PC-9 (cell line): ENCODE measurements at regions not wholly inside any gene's neighbourhood (a gene's known extent, or its start where the extent isn't known, plus 50 kb on each side); places are given as distances from the start of the nearest gene placed in this dataset.

Experiments
- BruUV-seq: library from RNA; stranded (reverse); fragments of 400-500 nt; replicated peaks from 2 replicates; lab custom pipeline; 2021; lab: Mats Ljungman, UMichigan
- CTCF ChIA-PET: fragments of 300-600 bp; sonication (Branson Sonifier 250); formaldehyde crosslinking; loops from one replicate; lab custom pipeline; 2022; ENCODE audit warnings: antibody characterized with exemption; lab: Charles Lee
- POLR2A ChIA-PET: fragments of 300-600 bp; sonication (Branson Sonifier 250); formaldehyde crosslinking; loops from one replicate; lab custom pipeline; 2022; ENCODE audit warnings: antibody characterized with exemption; ENCODE audit not compliant: unreplicated experiment; lab: Charles Lee
- DNase-seq, 2 experiments: peaks; one replicate each; pipeline versions ENCODE4 v3.0.0 to v3.0.0-alpha.2; 2015 to 2022; ENCODE audit warnings: mixed read lengths in 1 of 2
- H2AFZ ChIP-seq: fragments of 200-600 bp; sonication (generic); 2 replicates; pipeline ENCODE4 v1.8.1; 2017; ENCODE audit warnings: antibody characterized with exemption
- H3F3A ChIP-seq: fragments of 200-600 bp; sonication (generic); 2 replicates; pipeline ENCODE4 v1.8.1; 2017; ENCODE audit warnings: antibody characterized with exemption, mild to moderate bottlenecking, low read depth; ENCODE audit not compliant: insufficient read depth
- H3K27ac ChIP-seq: fragments of 200-600 bp; sonication (generic); 2 replicates; pipeline ENCODE4 v1.6.1; 2016; ENCODE audit warnings: mixed run types
- H3K27me3 ChIP-seq: fragments of 200-600 bp; sonication (generic); 2 replicates; pipeline ENCODE4 v1.6.1; 2016; ENCODE audit warnings: low read depth, mixed run types; ENCODE audit not compliant: insufficient read depth
- H3K36me3 ChIP-seq: fragments of 200-600 bp; sonication (generic); 2 replicates; pipeline ENCODE4 v1.6.1; 2016; ENCODE audit warnings: low read depth, mixed run types
- H3K4me1 ChIP-seq: fragments of 200-600 bp; sonication (generic); replicated peaks from 2 replicates; pipeline ENCODE4 v1.6.1; 2016; ENCODE audit warnings: mixed run types; ENCODE audit not compliant: insufficient read depth
- H3K4me2 ChIP-seq: fragments of 200-600 bp; sonication (generic); 2 replicates; pipeline ENCODE4 v1.6.1; 2017; ENCODE audit warnings: mixed run types
- H3K4me3 ChIP-seq: fragments of 200-600 bp; sonication (generic); 2 replicates; pipeline ENCODE4 v1.6.1; 2016; ENCODE audit warnings: mixed run types
- H3K79me2 ChIP-seq: fragments of 200-600 bp; sonication (generic); 2 replicates; pipeline ENCODE4 v1.6.1; 2017; ENCODE audit warnings: low read depth, mixed run types
- H3K9me2 ChIP-seq: fragments of 200-600 bp; sonication (generic); 2 replicates; pipeline ENCODE4 v1.8.1; 2017; ENCODE audit warnings: mild to moderate bottlenecking; ENCODE audit not compliant: insufficient read depth
- H3K9me3 ChIP-seq: fragments of 200-600 bp; sonication (generic); 2 replicates; pipeline ENCODE4 v1.8.1; 2016; ENCODE audit warnings: low read depth; ENCODE audit not compliant: insufficient read depth
- H4K20me1 ChIP-seq: fragments of 200-600 bp; sonication (generic); 2 replicates; pipeline ENCODE4 v1.8.1; 2017; ENCODE audit not compliant: insufficient read depth
- CTCF ChIP-seq: fragments of 200-600 bp; sonication (generic); conservative IDR thresholded peaks from 2 replicates; pipeline ENCODE4 v1.6.1; 2017; ENCODE audit warnings: mixed run types, antibody characterized with exemption, mild to moderate bottlenecking, moderate library complexity
- EZH2 ChIP-seq: fragments of 200-600 bp; sonication (generic); IDR thresholded peaks from 2 replicates; pipeline ENCODE4 v1.8.0; 2017; ENCODE audit warnings: antibody characterized with exemption, low read depth
- intact Hi-C: fragments of 100-400 bp; cut with micrococcal nuclease; formaldehyde crosslinking; loops from one replicate; pipeline ENCODE4 v1.10.0; 2022; ENCODE audit not compliant: unreplicated experiment

DNA sequence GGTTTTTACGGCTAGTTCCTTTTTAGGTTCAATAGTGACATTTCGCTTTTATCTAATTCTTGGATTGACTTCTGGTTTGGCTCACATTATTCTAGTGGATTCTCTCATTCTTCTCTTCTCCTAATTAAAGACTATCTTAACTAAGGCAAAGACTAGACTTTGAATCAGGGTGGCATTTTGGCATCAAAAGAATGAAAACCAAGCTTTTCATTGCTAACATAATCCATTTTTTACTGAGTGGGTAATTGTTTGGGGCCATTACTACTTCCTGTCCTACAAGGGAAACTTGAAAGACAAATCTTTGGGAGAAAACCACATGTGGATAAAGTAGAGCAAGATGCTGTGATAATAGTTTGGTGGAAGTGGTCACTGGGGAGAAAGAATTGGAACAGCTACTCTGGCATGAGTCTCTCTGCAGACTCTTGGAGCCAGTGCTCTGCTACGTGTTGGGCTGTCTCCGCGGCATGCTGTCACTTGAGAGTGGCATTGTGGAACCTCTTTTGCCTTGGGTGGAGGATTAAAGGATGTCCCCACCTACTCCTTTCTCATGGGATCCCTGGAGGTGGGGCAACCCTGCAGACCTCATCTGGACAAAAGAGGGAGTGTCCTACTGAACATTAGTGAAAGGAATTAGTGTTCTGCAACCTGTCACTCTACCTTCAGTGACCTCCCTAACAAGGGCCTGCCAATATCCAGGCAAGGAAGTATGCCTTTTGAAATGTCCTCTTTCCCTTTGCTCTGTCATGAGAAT lies 280.4 kb downstream of the PSAT1 start:
- Histone ChIP-seq H2AFZ (no peak overlapping the region), H3K9me3 (no peaks in the 10 kb centered on the region), H3K36me3 (no peaks in the 10 kb centered on the region), H3K27me3 (no peaks in the 10 kb centered on the region; the same call in 1 of the 2 replicates), H3K27ac (no peak overlapping the region), H3K79me2 (no peaks in the 10 kb centered on the region), H3K9me2 (no peaks in the 10 kb centered on the region), H3K4me3 (no peak overlapping the region), H4K20me1 (no peaks in the 10 kb centered on the region), H3K4me1 (no peaks in the 10 kb centered on the region), H3F3A (no peaks in the 10 kb centered on the region), H3K4me2 (no peak overlapping the region)
- ChIA-PET POLR2A (no interaction called here), CTCF (no interaction called here)
- no peak for TF ChIP-seq EZH2
- TF ChIP-seq CTCF = no peak
- no peak for DNase-seq
- no TSS peak for BruUV-seq
- intact Hi-C loops = no loop called here

DNA sequence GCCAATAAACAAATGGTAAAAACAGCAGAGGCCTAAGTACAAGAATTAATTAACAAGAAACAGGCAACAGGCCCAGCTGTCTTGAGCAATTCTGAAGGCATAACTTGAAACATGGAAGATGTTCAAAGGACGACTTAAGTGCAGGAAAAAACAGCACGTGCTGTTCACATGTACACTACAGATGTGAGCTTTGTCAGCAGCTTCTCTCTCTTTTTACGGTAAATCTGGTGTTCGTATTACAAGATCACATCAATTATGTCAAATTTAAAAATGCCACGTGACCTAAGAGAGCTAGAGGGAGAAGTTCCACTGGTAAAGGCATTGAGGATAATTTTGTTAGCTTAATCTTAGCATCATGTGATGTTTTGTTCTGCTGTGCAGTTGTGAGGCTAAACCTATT lies 281.1 kb downstream of the PSAT1 start:
- Histone ChIP-seq H3K27ac (no peak overlapping the region), H3K79me2 (no peaks in the 10 kb centered on the region), H4K20me1 (no peaks in the 10 kb centered on the region), H3K9me3 (no peaks in the 10 kb centered on the region), H3F3A (no peaks in the 10 kb centered on the region), H3K27me3 (no peaks in the 10 kb centered on the region; the same call in 1 of the 2 replicates), H3K4me3 (no peak overlapping the region), H3K9me2 (no peaks in the 10 kb centered on the region), H3K4me1 (no peaks in the 10 kb centered on the region), H2AFZ (no peak overlapping the region), H3K4me2 (no peak overlapping the region), H3K36me3 (no peaks in the 10 kb centered on the region)
- TF ChIP-seq CTCF (no peak), EZH2 (no peak)
- ChIA-PET POLR2A (no interaction called here), CTCF (no interaction called here)
- no TSS peak for BruUV-seq
- intact Hi-C loops = no loop called here
- no peak for DNase-seq

- ChIA-PET POLR2A (no interaction called here), CTCF (no interaction called here)
- H3K9me2 ChIP-seq = no peaks in the 10 kb centered on the region
- no peaks in the 10 kb centered on the region for H3K79me2 ChIP-seq
- no peak overlapping the region for H3K4me3 ChIP-seq
- no peaks in the 10 kb centered on the region for H3K9me3 ChIP-seq
- intact Hi-C loops = no loop called here
- BruUV-seq = no TSS peak
- TF ChIP-seq CTCF = no peak
- no peak for TF ChIP-seq EZH2
- no peaks in the 10 kb centered on the region for H4K20me1 ChIP-seq
- no peaks in the 10 kb centered on the region for H3K27me3 ChIP-seq
- H3K4me1 ChIP-seq = no peaks in the 10 kb centered on the region
- DNase-seq = no peak
- no peaks in the 10 kb centered on the region for H3K36me3 ChIP-seq
- H2AFZ ChIP-seq = no peak overlapping the region
- no peak overlapping the region for H3K27ac ChIP-seq
- H3K4me2 ChIP-seq = no peak overlapping the region
- H3F3A ChIP-seq = no peaks in the 10 kb centered on the region
These were observed 285.9 kb downstream of the PSAT1 start for GRCh38 chr9:78582821-78583220.
